Testis (tissue), 2 donors: ENCODE measurements at regions not wholly inside any gene's neighbourhood (a gene's known extent, or its start where the extent isn't known, plus 50 kb on each side); places are given as distances from the start of the nearest gene placed in this dataset.

Source experiments
- DNase-seq: peaks from one replicate; pipeline ENCODE4 v3.0.0-alpha.2; 2019
- H3K27ac ChIP-seq, 2 donors: fragments of 200-600 bp; sonication (generic); one replicate each; pipeline ENCODE4 v1.5.1; 2019
- H3K27me3 ChIP-seq: fragments of 200-600 bp; sonication (generic); one replicate; pipeline ENCODE4 v1.5.1; 2019
- H3K36me3 ChIP-seq: fragments of 200-600 bp; sonication (generic); one replicate; pipeline ENCODE4 v1.5.1; 2017; ENCODE audit warnings: low read depth; ENCODE audit errors: missing control alignments
- H3K4me1 ChIP-seq: fragments of 200-600 bp; sonication (generic); one replicate; pipeline ENCODE4 v1.5.1; 2019
- H3K4me3 ChIP-seq, 2 donors: fragments of 200-600 bp; sonication (generic); one replicate each; pipeline ENCODE4 v1.5.1; 2017 to 2019
- H3K9me3 ChIP-seq: fragments of 200-600 bp; sonication (generic); one replicate; pipeline ENCODE4 v1.5.1; 2017
- POLR2A ChIP-seq: fragments of 450-650 bp; IDR thresholded peaks from one replicate; pipeline ENCODE4 v1.6.1; 2017; ENCODE audit warnings: antibody characterized with exemption, mild to moderate bottlenecking, moderate library complexity
- WGBS, 2 donors: methylation state at CpG; one replicate each; pipeline ENCODE4 v1.1.5; 2018; 5-methylcytosine and 5-hydroxymethylcytosine counted together
- intact Hi-C: fragments of 100-400 bp; cut with DNase I; formaldehyde crosslinking; loops from one replicate; pipeline ENCODE4 v1.15.1; 2023; ENCODE audit warnings: low total_unique reads
- TF ChIP-seq, protein P1 (sequence below), 3 experiments: fragments of 450-650 bp in 2 of 3; fragments of 200-600 bp in 1 of 3; sonication (generic) in 1 of 3; IDR thresholded peaks; one replicate each; pipeline ENCODE4 v1.5.1; 2016 to 2019; ENCODE audit warnings: antibody characterized with exemption in 3 of 3, mild to moderate bottlenecking in 2 of 3, moderate library complexity in 1 of 3

DNA sequence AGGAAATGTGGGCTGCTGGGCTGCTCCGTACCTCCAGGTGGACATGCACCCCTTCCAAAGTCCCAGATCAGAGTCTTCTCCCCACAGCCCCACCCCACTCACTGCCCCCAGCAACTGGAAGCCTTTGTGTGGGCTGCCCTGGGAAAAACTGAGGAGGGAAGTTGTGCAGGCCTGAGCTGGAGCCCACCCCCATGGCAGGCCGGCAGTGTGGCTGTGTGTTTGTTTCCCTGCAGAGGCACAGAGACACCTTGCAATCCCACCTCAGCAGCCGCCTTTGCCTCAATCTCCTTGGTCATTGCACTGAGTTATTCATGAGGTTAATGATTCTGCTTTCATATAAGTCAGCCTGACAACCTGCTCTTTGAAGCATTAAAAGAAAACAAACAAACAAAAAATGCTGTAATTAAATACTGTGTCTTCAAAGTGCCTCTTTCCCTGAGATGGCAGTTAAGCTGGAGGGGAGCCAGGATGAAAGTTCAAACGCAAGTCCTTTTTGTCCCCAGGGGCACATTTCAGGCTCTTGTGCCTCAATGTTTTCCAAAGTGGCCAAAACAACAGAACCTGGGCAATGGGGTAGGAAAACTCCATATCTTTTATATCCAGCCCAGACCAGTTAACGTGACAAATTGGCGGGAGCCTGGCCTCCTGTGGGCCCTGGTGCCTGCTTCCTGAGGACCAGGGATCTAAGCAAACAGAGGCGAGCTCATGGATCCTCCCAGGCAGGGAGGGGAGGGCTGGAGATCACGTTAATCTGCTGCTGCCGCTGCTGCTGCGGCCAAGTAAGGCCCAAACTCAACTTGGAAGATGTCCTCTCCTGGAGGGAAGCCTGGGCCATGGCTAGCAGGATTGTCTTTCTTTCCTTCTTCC is 51.9 kb upstream of the TSPAN11 start:
- H3K27me3 ChIP-seq, result no peaks in the 10 kb centered on the region
- H3K36me3 ChIP-seq, result no peaks in the 10 kb centered on the region
- H3K4me3 ChIP-seq, result no peak overlapping the region
- H3K27ac ChIP-seq, result no peak overlapping the region
- intact Hi-C loops, result no loop called here
- no peak for DNase-seq
- no peak for TF ChIP-seq POLR2A
- TF ChIP-seq, protein P1, sequence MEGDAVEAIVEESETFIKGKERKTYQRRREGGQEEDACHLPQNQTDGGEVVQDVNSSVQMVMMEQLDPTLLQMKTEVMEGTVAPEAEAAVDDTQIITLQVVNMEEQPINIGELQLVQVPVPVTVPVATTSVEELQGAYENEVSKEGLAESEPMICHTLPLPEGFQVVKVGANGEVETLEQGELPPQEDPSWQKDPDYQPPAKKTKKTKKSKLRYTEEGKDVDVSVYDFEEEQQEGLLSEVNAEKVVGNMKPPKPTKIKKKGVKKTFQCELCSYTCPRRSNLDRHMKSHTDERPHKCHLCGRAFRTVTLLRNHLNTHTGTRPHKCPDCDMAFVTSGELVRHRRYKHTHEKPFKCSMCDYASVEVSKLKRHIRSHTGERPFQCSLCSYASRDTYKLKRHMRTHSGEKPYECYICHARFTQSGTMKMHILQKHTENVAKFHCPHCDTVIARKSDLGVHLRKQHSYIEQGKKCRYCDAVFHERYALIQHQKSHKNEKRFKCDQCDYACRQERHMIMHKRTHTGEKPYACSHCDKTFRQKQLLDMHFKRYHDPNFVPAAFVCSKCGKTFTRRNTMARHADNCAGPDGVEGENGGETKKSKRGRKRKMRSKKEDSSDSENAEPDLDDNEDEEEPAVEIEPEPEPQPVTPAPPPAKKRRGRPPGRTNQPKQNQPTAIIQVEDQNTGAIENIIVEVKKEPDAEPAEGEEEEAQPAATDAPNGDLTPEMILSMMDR (IDR thresholded peaks at IDR 0.05), result no peak
- no peaks in the 10 kb centered on the region for H3K9me3 ChIP-seq
- H3K4me1 ChIP-seq, result no peaks in the 10 kb centered on the region
- WGBS, 2 donors, result 68 to 74% methylated on average over 6 to 10 of the region's 10 CpGs

- DNase-seq, result no peak
- H3K27me3 ChIP-seq, result no peaks in the 10 kb centered on the region
- H3K4me1 ChIP-seq, result no peaks in the 10 kb centered on the region
- TF ChIP-seq, protein P1 (IDR thresholded peaks at IDR 0.05), result no peak
- no peak for TF ChIP-seq POLR2A
- no peak overlapping the region for H3K27ac ChIP-seq
- intact Hi-C loops, result no loop called here
- H3K9me3 ChIP-seq, result no peaks in the 10 kb centered on the region
- WGBS, 2 donors, result 80 to 90% methylated on average over 7 of the region's 7 CpGs
- H3K4me3 ChIP-seq, result no peak overlapping the region
- no peaks in the 10 kb centered on the region for H3K36me3 ChIP-seq
These were observed 55.9 kb upstream of the TSPAN11 start for GRCh38 chr12:30870491-30871265.

- Histone ChIP-seq H3K4me1 (no peaks in the 10 kb centered on the region), H3K27ac (no peak overlapping the region), H3K36me3 (no peaks in the 10 kb centered on the region), H3K4me3 (no peak overlapping the region), H3K27me3 (no peaks in the 10 kb centered on the region), H3K9me3 (no peaks in the 10 kb centered on the region)
- no peak for DNase-seq
- intact Hi-C loops, result no loop called here
- no peak for TF ChIP-seq POLR2A
- TF ChIP-seq, protein P1 (IDR thresholded peaks at IDR 0.05), result no peak
These were observed 59.1 kb upstream of the TSPAN11 start for GRCh38 chr12:30867415-30867814.

- intact Hi-C loops, result no loop called here
- H3K27me3 ChIP-seq, result no peaks in the 10 kb centered on the region
- 85 to 100% methylated on average over 1 of the region's 1 CpG for WGBS, 2 donors
These were observed 60.3 kb upstream of the TSPAN11 start for GRCh38 chr12:30866256-30866655.

More at GRCh38 chr12:30866256-30866655, 60.3 kb upstream of the TSPAN11 start:
- Histone ChIP-seq H3K27ac (no peak overlapping the region), H3K4me1 (no peaks in the 10 kb centered on the region), H3K4me3 (no peak overlapping the region), H3K9me3 (no peaks in the 10 kb centered on the region), H3K36me3 (no peaks in the 10 kb centered on the region)
- no peak for TF ChIP-seq POLR2A
- TF ChIP-seq, protein P1 (IDR thresholded peaks at IDR 0.05), result no peak
- no peak for DNase-seq
